IMR-90 (cell line): ENCODE measurements at regions not wholly inside any gene's neighbourhood (a gene's known extent, or its start where the extent isn't known, plus 50 kb on each side); places are given as distances from the start of the nearest gene placed in this dataset.

Experiments used
- ATAC-seq: fragments of 200-7000 bp; cut with Tn5 transposase; 2 replicates; pipeline ENCODE4 v1.9.1; 2020; ENCODE audit warnings: low read depth, mild to moderate bottlenecking, moderate library complexity
- BruUV-seq: library from RNA; stranded (reverse); fragments of 400-500 nt; replicated peaks from 2 replicates; lab custom pipeline; 2021; lab: Mats Ljungman, UMichigan
- CTCF ChIA-PET: fragments of 300-600 bp; formaldehyde crosslinking; extraction: SDS; loops from one replicate; lab custom pipeline; 2021; ENCODE audit warnings: antibody characterized with exemption; lab: Yijun Ruan, JAX
- POLR2A ChIA-PET: fragments of 300-600 bp; sonication (Branson Sonifier 250); formaldehyde crosslinking; loops from one replicate; lab custom pipeline; 2022; ENCODE audit warnings: antibody characterized with exemption; ENCODE audit not compliant: unreplicated experiment; lab: Charles Lee
- DNase-seq: peaks from one replicate; pipeline ENCODE4 v3.0.0; 2013
- H2AFZ ChIP-seq: replicated peaks from 2 replicates; pipeline ENCODE3; 2013; ENCODE audit warnings: low read length, mild to moderate bottlenecking; ENCODE audit not compliant: poor library complexity
- H2AK5ac ChIP-seq: 2 replicates; pipeline ENCODE4 v1.6.1; 2013; ENCODE audit warnings: low read depth, low read length, inconsistent platforms
- H2AK9ac ChIP-seq: replicated peaks from 2 replicates; pipeline ENCODE3; 2013; ENCODE audit warnings: mild to moderate bottlenecking, low read depth, low read length, moderate library complexity; ENCODE audit not compliant: poor library complexity
- H2BK120ac ChIP-seq: 2 replicates; pipeline ENCODE4 v1.6.1; 2013; ENCODE audit warnings: low read depth, low read length, inconsistent platforms
- H2BK15ac ChIP-seq: 3 replicates; pipeline ENCODE4 v1.6.1; 2013; ENCODE audit warnings: low read depth, low read length, inconsistent platforms
- H2BK20ac ChIP-seq: 2 replicates; pipeline ENCODE4 v1.6.1; 2013; ENCODE audit warnings: low read depth, mild to moderate bottlenecking, inconsistent platforms, low read length, moderate library complexity
- H2BK5ac ChIP-seq: 2 replicates; pipeline ENCODE4 v1.6.1; 2013; ENCODE audit warnings: mild to moderate bottlenecking, low read depth, low read length, inconsistent platforms; ENCODE audit not compliant: poor library complexity, severe bottlenecking
- H3K14ac ChIP-seq: replicated peaks from 2 replicates; pipeline ENCODE4 v1.6.1; 2013; ENCODE audit warnings: low read depth, low read length, inconsistent platforms
- H3K18ac ChIP-seq: 2 replicates; pipeline ENCODE4 v1.6.1; 2013; ENCODE audit warnings: low read depth, low read length, control low read depth
- H3K23ac ChIP-seq: 2 replicates; pipeline ENCODE4 v1.6.1; 2013; ENCODE audit warnings: low read depth, low read length, inconsistent platforms
- H3K27ac ChIP-seq: 2 replicates; pipeline ENCODE4 v1.5.1; 2013; ENCODE audit warnings: mild to moderate bottlenecking, control low read depth, low read length; ENCODE audit not compliant: insufficient read depth
- H3K27me3 ChIP-seq: 2 replicates; pipeline ENCODE4 v1.6.1; 2013; ENCODE audit warnings: low read length; ENCODE audit not compliant: control insufficient read depth, insufficient read depth
- H3K36me3 ChIP-seq: 2 replicates; pipeline ENCODE4 v1.6.1; 2013; ENCODE audit warnings: low read length, mixed read lengths; ENCODE audit not compliant: control insufficient read depth, insufficient read depth
- H3K4ac ChIP-seq: 2 replicates; pipeline ENCODE4 v1.6.1; 2013; ENCODE audit warnings: low read depth, low read length, inconsistent platforms
- H3K4me1 ChIP-seq: 2 replicates; pipeline ENCODE4 v1.6.1; 2013; ENCODE audit warnings: low read length, mixed read lengths; ENCODE audit not compliant: control insufficient read depth, insufficient read depth
- H3K4me2 ChIP-seq: 2 replicates; pipeline ENCODE4 v1.6.1; 2013; ENCODE audit warnings: low read depth, mild to moderate bottlenecking, control low read depth, low read length, moderate library complexity
- H3K4me3 ChIP-seq: 2 replicates; pipeline ENCODE4 v1.5.1; 2013; ENCODE audit warnings: low read depth, mild to moderate bottlenecking, control low read depth, low read length, moderate library complexity; ENCODE audit not compliant: insufficient read depth
- H3K56ac ChIP-seq: 2 replicates; pipeline ENCODE4 v1.6.1; 2013; ENCODE audit warnings: low read length, inconsistent platforms; ENCODE audit not compliant: insufficient read depth; ENCODE audit errors: extremely low read depth
- H3K79me1 ChIP-seq, 2 experiments: 2 replicates each; pipeline ENCODE4 v1.6.1; 2013; ENCODE audit warnings: low read length in 2 of 2, inconsistent platforms in 1 of 2, low read depth in 1 of 2
- H3K9ac ChIP-seq: 2 replicates; pipeline ENCODE4 v1.6.1; 2013; ENCODE audit warnings: low read depth, low read length, control low read depth
- H3K9me1 ChIP-seq: 2 replicates; pipeline ENCODE4 v1.6.1; 2013; ENCODE audit warnings: low read length, inconsistent platforms; ENCODE audit not compliant: insufficient read depth
- H3K9me3 ChIP-seq: 2 replicates; pipeline ENCODE4 v1.6.1; 2013; ENCODE audit warnings: low read length; ENCODE audit not compliant: control insufficient read depth, insufficient read depth
- H4K20me1 ChIP-seq: 2 replicates; pipeline ENCODE4 v1.6.1; 2013; ENCODE audit warnings: low read length, inconsistent platforms; ENCODE audit not compliant: insufficient read depth
- H4K5ac ChIP-seq: 2 replicates; pipeline ENCODE4 v1.6.1; 2013; ENCODE audit warnings: mild to moderate bottlenecking, low read depth, low read length, control low read depth
- H4K8ac ChIP-seq, 2 experiments: 2 replicates each; pipeline ENCODE4 v1.6.1; 2013; ENCODE audit warnings: low read depth in 2 of 2, low read length in 2 of 2, control low read depth in 1 of 2, inconsistent platforms in 1 of 2
- H4K91ac ChIP-seq: 2 replicates; pipeline ENCODE4 v1.6.1; 2013; ENCODE audit warnings: low read depth, low read length, inconsistent platforms; ENCODE audit not compliant: insufficient read depth
- BHLHE40 ChIP-seq: fragments of 150-350 bp; IDR thresholded peaks from 2 replicates; pipeline ENCODE4 v1.6.1; 2016; ENCODE audit warnings: mild to moderate bottlenecking, low read depth, low read length
- CEBPB ChIP-seq: IDR thresholded peaks from 2 replicates; pipeline ENCODE4 v1.6.1; 2012; ENCODE audit warnings: low read depth, low read length, improper control_type of control experiment
- CHD1 ChIP-seq: IDR thresholded peaks from 2 replicates; pipeline ENCODE4 v1.6.1; 2012; ENCODE audit warnings: low read depth, low read length, improper control_type of control experiment
- CTCF ChIP-seq: conservative IDR thresholded peaks from 2 replicates; pipeline ENCODE4 v1.5.1; 2012; ENCODE audit warnings: mild to moderate bottlenecking, low read depth, low read length, improper control_type of control experiment
- ELK1 ChIP-seq: fragments of 150-350 bp; IDR thresholded peaks from 2 replicates; pipeline ENCODE4 v1.6.1; 2016; ENCODE audit warnings: low read depth, mild to moderate bottlenecking, low read length, moderate library complexity, borderline replicate concordance
- FOS ChIP-seq: fragments of 150-350 bp; IDR thresholded peaks from 2 replicates; pipeline ENCODE4 v1.6.1; 2016; ENCODE audit warnings: low read depth, low read length
- MAFK ChIP-seq: IDR thresholded peaks from 2 replicates; pipeline ENCODE4 v1.6.1; 2012; ENCODE audit warnings: low read depth, low read length, improper control_type of control experiment
- MAZ ChIP-seq: IDR thresholded peaks from 2 replicates; pipeline ENCODE4 v1.6.1; 2012; ENCODE audit warnings: low read depth, mild to moderate bottlenecking, low read length, improper control_type of control experiment, moderate library complexity, borderline replicate concordance
- MXI1 ChIP-seq: IDR thresholded peaks from 2 replicates; pipeline ENCODE4 v1.6.1; 2012; ENCODE audit warnings: low read depth, mild to moderate bottlenecking, low read length, moderate library complexity, borderline replicate concordance
- NFE2L2 ChIP-seq: fragments of 150-350 bp; IDR thresholded peaks from 2 replicates; pipeline ENCODE4 v1.6.1; 2016; ENCODE audit warnings: low read depth, mild to moderate bottlenecking, low read length
- POLR2A ChIP-seq: IDR thresholded peaks from 2 replicates; pipeline ENCODE4 v1.6.1; 2012; ENCODE audit warnings: mild to moderate bottlenecking, low read depth, low read length
- RAD21 ChIP-seq: IDR thresholded peaks from 2 replicates; pipeline ENCODE4 v1.6.1; 2012; ENCODE audit warnings: low read length, improper control_type of control experiment
- RCOR1 ChIP-seq: IDR thresholded peaks from 2 replicates; pipeline ENCODE4 v1.6.1; 2012; ENCODE audit warnings: mild to moderate bottlenecking, low read length, improper control_type of control experiment; ENCODE audit not compliant: insufficient replicate concordance
- RFX5 ChIP-seq: IDR thresholded peaks from 2 replicates; pipeline ENCODE4 v1.8.0; 2012; ENCODE audit warnings: low read depth, mild to moderate bottlenecking, low read length, moderate library complexity
- SMC3 ChIP-seq: fragments of 150-350 bp; IDR thresholded peaks from 2 replicates; pipeline ENCODE4 v1.6.1; 2016; ENCODE audit warnings: low read depth, mild to moderate bottlenecking, antibody characterized with exemption, low read length, moderate library complexity
- USF2 ChIP-seq: fragments of 150-350 bp; IDR thresholded peaks from 2 replicates; pipeline ENCODE4 v1.6.1; 2017; ENCODE audit warnings: mild to moderate bottlenecking, antibody characterized with exemption, low read length, low read depth
- WGBS, 2 experiments: methylation state at CpG; one replicate each; pipeline versions ENCODE4 v1.1.5 to v1.1.7; 2013; ENCODE audit warnings: missing lambda C conversion rate in 2 of 2; ENCODE audit not compliant: insufficient read length in 1 of 2; ENCODE audit errors: extremely low coverage in 2 of 2; 5-methylcytosine and 5-hydroxymethylcytosine counted together
- dilution Hi-C: fragments of 300-500 bp; cut with HindIII; formaldehyde crosslinking; loops from one replicate; pipeline ENCODE4 v1.14.3; 2018; ENCODE audit warnings: low sequenced_read_pairs; ENCODE audit not compliant: unreplicated experiment
- in situ Hi-C: fragments of 300-500 bp; cut with MboI; formaldehyde crosslinking; loops from 3 replicates; pipeline ENCODE4 v1.14.3; 2019; ENCODE audit warnings: low sequenced_read_pairs, inconsistent platforms, mixed read lengths
- intact Hi-C: fragments of 100-400 bp; cut with micrococcal nuclease; formaldehyde crosslinking; loops from 2 replicates; pipeline ENCODE4 v1.10.0; 2022

GRCh38 chr6:90720404-90720803 is 133.5 kb upstream of the MAP3K7 start:
- Histone ChIP-seq H3K79me1 (no peaks in the 10 kb centered on the region), H2AK5ac (no peak overlapping the region), H2BK120ac (no peak overlapping the region), H3K56ac (no peak overlapping the region), H3K36me3 (no peaks in the 10 kb centered on the region), H3K9me1 (no peaks in the 10 kb centered on the region), H3K23ac (no peak overlapping the region), H3K18ac (no peak overlapping the region), H3K4me1 (no peaks in the 10 kb centered on the region), H2AFZ (no peak overlapping the region), H4K91ac (no peak overlapping the region), H4K5ac (no peak overlapping the region), H2AK9ac (no peak overlapping the region), H3K27me3 (no peaks in the 10 kb centered on the region), H3K4me2 (no peak overlapping the region), H2BK15ac (no peak overlapping the region), H2BK20ac (no peak overlapping the region), H3K27ac (no peak overlapping the region), H4K8ac (no peak overlapping the region), H3K14ac (no peak overlapping the region), H3K4me3 (no peak overlapping the region), H2BK5ac (no peak overlapping the region), H3K9ac (no peak overlapping the region), H4K20me1 (no peaks in the 10 kb centered on the region), H3K9me3 (no peaks in the 10 kb centered on the region), H3K4ac (no peak overlapping the region)
- TF ChIP-seq RFX5 = no peak
- TF ChIP-seq FOS = no peak
- TF ChIP-seq MAZ = no peak
- TF ChIP-seq NFE2L2 = no peak
- TF ChIP-seq MXI1 = no peak
- TF ChIP-seq RCOR1 = no peak
- TF ChIP-seq RAD21 = no peak
- TF ChIP-seq BHLHE40 = no peak
- no peak for TF ChIP-seq SMC3
- no peak for TF ChIP-seq MAFK
- no peak for TF ChIP-seq CTCF
- TF ChIP-seq ELK1 = no peak
- no peak for TF ChIP-seq CHD1
- no peak for TF ChIP-seq CEBPB
- TF ChIP-seq POLR2A = no peak
- TF ChIP-seq USF2 = no peak
- no CpG with 5 or more reads among the region's 1 CpG for WGBS, 2 experiments
- intact Hi-C loops = no loop called here
- ChIA-PET CTCF (no interaction called here), POLR2A (no interaction called here)
- no peak for ATAC-seq
- in situ Hi-C loops = no loop called here
- dilution Hi-C loops = no loop called here
- no TSS peak for BruUV-seq
- DNase-seq = no peak
